EL (cell line): ENCODE measurements at regions not wholly inside any gene's neighbourhood (a gene's known extent, or its start where the extent isn't known, plus 50 kb on each side); places are given as distances from the start of the nearest gene placed in this dataset.

Source experiments
- DNase-seq: peaks from one replicate; pipeline ENCODE4 v3.0.0-alpha.2; 2016

DNA sequence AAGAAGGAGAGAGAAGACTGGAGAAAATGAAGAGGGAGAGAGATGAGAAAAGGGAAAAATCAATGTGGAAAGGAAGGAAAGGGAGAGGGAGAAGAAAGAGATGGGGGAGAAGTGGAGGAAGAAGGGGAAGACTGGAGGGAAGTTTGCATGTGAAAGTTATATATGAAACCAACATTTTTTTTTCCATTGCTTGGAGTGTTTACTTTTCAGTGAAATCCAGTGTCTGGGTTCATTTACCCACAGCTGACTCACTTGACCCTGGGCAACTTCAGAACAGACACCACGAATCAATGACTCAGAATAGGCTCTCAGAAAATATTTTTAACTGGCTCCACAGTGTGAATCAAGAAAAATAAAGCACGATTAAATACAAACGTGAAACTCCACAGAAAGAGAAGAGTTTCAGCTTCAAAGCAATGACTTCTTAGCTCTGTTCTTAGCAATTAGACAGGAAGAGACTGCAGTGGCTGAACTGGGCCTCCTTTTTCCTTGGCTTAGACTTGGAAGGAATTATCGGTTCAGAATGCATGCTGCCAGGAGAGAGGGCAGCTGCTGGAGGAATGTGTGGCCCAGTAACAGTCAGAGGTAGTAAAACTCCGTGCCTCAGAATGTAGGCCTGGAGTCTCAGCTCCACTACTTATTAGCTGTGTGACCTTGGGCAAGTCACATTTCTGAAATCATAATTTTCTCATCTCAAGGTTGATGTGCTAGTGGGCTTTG is 237.5 kb downstream of the MIAT start:
- peak; percentile 92 for DNase-seq

DNA sequence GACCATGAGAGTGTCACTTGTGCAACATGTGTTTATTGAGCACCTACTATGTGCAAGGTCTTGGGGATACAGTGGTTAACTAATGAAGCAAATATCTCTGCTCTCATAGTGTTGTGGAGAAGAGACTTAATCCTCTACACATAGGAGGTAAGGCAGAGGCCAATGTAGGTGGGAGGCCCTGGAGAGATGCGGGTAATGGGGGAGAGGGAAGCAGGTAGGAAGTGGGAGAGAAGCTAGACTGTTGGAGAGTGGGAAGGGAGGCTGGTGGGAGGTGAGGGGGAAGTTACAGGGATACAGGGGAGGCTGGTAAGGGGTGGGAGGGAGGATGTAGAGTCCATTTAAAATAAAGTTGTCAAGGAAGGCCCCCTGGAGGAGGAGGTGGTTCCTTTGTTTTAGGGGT is 240.0 kb downstream of the MIAT start:
- DNase-seq = no peak

DNA sequence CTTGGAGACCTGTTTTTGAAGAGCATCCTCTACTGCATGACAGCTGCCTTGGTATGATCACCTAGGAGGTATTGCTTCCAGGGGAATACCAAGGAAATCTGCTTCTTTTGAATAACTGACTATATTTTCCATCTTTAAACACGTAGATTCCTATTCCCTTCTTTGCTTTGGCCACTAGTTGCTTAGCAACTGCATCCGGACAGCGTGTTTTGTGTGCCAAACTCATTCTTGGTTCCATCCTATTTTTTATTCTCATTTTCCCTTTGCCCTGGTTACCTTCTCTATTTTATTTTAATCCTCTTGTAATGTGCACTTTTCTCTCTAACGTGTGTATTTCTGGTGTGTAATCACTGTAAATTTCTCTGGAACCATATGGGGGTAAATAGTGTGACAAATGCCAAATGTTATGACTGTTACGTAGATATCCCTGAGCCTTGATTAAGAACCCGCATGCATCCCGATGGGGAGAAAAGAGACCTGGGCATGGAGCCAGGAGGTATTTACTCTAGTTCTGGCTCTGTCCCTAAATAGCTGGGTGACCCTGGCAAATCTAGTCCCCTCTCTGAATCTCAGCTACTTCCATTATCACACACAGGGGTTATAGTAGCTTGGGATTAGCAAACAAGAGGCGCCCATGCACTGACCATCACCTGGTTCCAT is 241.7 kb downstream of the MIAT start:
- no peak for DNase-seq

DNA sequence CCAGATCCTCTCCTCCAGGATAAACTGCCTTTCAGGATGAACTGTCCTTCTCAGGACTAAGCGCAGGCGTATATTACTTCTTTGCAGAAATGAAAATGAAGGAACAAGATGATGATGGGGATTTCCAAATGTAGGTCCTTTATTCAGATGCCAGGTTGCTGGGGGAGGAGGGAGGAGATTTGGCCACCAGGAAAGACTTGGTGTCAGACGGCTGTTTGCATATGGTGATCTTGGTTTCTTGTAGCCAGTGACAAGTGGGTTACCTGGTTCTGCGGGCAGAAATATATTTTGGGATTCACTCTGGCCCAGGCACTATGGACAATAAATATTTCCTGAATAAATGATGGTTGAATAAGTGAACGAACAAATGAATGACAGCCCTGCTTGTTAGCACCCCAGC is 243.4 kb downstream of the MIAT start:
- DNase-seq = no peak

DNA sequence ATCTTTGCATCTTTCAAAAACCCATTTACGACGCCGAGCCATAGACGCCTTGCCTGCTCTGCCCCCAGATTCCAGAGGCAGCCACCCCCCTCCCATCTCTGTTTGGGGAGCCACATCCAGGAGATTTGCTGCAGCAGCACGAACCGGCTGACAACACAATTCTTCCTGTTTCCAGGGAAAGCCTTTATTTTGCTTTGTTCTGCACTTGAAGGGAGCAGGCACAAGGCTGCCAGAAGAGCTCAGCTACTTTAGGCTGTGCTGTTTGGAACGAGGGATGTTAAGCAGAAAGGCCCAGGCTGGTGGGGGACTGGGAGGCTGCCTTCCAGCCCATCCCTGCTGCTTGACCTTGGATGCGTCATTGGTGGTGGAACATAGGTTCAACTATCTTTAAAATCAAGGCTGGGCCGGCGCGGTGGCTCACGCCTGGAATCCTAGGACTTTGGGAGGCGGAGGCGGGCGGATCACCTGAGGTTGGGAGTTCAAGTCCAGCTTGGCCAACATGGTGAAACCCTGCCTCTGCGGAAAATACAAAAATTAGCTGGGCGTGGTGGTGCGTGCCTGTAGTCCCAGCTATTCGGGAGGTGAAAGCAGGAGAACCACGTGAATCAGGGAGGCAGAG is 243.9 kb downstream of the MIAT start:
- DNase-seq = no peak

DNA sequence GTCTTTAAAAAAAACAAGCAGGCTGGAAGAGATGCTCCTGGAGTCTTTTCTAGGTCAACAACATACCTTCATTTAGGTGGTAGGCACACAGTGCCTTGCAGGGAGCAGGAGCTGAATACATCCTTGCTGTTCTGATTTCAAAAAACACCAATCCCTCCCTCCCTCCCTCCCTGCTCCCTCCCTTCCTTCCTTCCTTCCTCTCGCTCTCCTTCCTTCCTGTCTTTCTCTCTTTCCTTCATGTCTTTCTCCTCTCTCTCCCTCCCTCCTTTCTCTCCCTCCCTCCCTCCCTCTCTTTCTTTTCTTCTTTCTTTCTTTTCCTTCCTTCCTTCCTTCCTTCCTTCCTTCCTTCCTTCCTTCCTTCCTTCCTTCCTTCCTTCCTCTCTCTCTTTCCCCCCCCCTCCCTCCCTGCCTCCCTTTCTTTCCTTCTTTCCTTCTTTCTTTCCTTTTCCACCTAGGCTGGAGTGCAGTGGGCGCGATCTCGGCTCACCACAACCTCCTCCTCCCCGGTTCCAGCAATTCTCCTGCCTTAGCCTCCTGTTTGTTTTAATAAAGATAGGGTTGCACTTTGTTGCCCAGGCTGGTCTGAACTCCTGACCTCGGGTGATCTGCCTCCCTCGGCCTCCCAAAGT is 245.1 kb downstream of the MIAT start:
- DNase-seq = no peak

DNA sequence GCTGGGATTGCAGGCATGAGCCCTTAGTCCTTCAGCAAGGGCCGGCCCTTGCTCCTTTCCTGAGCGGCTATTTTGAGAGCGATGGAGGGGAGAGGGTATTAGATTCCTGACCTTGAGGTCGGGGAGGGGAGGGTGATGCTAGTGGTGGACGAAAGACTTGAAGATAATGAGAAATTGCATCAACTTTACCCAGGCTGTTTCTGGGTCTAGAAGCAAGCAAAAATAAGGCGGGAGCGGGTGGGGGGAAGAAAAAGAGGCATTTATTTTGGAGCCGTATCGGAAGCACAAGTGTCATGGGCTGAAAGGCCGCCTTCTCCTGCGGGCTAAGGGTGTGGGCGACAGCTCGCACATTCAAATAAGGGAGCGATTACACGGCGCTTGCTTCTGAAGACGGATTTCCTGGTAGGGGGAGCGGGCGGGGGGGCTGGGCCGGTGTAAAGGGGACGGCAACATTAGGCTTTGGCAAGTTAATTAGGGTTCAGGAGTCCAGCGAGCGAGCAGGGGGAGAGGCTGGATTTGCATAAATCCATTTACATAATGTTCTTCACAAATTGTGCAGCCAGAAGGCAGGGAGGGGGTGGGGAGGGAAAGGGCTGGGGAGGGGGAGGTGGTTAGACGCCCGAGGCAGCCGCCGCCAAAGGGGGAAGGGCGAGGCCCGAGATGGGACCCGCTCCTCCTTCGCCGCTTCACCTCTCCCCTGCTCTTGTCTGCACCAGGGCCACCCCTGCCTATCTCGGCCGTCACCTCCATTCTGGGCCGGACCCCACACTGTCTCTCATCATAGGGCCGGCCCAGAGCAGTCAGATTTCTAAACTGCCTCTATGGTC is 245.9 kb downstream of the MIAT start:
- no peak for DNase-seq

DNA sequence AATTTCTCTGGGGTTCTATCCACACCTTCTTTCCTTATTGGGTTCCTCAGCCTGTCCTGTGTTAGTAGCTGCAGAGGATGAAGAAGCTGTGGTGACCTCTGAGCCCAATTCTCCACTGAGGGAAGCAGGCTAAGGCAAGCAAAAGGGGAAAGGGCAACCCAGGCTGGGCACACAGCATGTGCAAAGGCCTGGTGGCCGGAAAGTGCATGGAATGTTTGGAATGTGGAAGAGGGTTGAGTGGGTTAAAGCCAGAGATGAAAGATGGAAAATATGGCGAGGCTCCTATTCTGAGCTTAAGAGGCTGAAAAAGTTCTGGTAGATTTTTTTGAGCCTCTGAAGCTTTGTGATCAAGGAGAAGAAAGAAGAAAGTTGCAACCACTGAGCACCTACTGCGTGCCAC is 247.1 kb downstream of the MIAT start:
- peak; percentile 39 for DNase-seq

DNA sequence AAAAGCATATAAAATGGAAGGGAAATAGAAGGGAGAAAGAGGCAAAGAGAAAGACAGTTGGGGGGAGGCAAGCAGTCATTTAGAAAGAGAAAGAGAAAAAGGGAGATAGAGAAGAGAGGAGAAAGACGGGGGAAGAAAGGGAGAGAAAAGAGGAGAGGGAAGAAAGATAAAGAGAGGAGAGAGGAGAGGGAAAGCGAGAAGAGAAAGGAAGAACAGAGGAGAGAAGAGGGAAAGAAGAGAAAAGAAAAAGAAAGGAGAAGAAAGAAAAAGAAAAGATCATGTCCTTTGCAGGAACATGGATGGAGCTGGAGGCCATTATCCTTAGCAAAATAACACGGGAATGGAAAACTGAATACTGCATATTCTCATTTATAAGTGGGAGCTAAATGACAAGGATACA is 247.7 kb downstream of the MIAT start:
- no peak for DNase-seq

DNA sequence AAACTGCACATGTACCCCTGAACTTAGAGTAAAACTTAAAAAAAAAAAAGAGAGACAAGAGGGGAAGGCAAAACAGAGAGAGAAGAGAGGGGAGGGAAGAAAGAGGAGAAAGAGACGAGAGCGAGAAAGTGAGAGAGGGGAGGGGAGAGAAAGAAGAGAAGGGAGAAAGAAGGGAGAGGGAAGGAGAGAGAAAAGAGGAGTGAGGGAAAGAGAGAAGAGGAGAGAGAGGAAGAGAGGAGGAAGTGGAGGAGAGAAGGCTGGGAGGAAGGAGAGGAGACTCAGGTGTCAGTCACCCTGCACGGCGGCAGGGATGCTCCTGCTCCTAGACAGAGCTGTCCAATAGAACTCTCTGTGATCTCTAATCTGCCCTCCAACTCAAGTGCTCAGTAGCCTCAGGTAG is 248.3 kb downstream of the MIAT start:
- no peak for DNase-seq

DNA sequence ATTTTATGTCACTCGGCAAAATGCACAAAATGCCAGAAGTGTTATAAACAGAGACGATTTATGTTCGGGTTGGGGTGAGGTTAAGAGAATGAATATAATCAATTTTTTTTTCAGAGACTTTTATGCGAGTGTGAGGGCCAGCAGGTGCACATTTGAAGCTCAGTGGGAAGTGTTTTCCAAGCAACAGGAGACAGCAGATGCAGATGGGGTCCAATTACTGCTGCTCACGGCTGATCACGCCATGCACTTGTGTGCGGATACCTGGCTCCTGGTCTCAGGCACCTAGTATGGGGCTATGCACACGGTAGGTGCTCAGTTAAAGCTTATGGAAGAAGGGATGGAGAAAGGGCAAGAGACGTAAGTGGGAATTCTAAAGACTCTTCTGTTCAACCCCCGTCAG is 249.1 kb downstream of the MIAT start:
- DNase-seq = no peak

DNA sequence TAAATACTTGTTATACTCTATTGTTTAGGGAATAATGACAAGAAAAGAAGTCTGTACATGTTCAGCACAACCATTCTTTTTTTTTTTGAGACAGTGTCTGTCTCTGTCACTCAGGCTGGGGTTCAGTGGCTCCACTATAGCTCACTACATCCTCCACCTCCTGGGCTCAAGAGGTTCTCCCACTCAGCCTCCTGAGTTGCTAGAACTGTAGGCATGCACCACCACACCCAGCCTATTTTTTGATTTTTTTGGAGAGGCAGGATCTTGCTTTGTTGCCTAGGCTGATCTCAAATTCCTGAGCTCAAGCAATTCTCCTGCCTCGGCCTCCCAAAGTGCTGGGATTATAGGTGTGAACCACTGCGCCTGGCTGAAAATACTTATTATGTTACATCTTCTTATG is 250.0 kb downstream of the MIAT start:
- DNase-seq = no peak

DNA sequence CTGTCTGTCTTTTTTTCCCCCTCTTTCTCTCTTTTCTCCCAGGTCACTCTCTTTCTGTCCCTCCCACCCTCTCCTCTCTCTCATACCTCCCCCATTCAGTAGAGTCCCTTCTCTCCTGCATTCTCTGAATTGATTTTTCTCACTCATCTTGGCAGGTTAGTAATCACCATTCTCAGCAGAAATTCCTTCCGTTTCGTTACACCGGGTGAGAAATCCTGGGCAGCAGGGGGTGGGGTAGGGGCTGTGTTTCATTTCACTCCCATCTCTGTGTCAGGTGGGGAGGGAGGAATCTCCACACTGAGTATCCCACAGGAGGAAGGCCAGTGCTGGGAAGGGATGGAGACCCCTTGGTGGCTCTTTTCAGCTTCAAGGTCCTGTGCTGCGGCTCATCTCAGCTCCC is 253.5 kb downstream of the MIAT start:
- no peak for DNase-seq

DNA sequence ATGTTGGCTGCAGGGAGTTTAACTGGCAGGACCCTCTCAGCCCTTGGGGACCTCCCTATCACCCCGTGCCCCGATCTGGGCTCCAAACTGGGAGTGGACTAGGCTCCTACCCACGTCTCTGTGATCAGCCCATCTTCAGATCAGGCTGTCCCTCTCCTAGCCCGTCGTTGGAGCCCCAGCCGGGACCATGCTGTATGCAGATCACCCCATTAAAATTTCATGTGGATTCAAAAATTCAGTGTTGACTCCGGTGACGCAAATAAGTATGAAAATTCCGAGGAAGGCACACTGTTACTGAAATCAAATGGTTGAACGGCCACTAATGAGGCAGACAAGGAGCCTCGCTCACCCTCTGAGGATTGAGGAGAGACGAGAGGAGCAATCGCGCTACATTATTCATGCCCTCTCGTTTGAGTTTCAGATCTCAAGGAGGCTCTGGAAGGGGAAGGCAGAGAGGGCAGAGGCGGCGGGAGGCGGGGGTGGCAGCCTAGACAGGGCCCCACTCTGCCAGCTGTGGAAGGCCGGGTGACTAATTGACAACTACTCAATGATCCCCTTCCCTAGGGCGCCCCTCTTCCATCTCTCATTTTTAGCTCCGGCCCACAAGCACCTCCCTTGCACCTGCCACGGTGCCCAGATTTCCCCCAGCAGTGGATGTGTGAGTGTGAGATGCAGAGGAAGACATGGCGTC is 255.4 kb downstream of the MIAT start:
- no peak for DNase-seq

DNA sequence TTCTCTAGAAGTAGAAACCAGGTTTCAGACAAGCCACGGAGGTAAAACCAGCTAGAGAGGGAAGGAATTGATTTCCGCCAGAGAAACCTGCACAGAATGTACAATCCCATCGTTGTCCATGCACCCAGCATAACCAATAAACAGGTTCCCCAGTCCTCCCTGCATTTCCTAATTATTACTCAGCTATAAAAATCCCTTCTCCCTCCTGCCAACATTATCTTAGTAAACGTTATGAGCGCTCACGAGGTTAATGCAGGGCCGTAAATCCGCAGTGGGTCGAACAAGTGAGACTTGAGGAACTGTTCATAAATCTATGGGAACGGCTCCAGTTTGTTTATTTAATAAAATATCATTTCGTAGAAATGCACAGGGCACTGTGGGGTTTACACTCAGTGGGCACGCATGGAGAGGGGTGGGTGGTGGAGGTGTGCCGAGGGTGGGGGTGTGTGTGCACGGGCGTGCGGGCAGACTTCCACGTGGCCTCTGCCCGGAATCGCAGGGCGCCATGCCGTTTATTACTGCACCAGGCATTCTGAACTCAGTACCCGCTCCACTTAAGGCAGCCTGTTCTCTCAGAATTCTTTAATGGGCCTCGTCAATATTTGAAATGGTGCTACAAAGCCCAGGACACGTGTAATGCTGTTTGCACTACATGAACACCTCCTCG is 257.3 kb downstream of the MIAT start:
- no peak for DNase-seq

DNA sequence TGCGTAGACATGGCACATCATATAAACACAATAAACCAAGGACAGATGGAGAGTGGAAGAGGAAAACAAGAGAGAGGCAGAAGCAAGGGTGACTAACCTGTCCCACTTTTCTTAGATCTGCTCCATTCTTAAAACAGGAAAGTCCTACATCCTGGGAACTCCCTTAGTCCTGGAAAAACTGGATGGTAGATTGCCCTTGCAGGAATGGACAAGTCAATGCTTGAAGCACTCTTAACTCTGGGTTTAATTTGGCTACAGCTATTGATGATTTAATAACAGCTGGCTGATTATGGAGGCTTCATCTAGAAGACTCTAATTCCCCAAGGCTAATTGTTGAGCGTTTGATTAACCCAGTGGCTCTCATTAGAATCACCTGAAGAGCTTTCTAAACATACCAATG is 258.8 kb downstream of the MIAT start:
- no peak for DNase-seq

DNA sequence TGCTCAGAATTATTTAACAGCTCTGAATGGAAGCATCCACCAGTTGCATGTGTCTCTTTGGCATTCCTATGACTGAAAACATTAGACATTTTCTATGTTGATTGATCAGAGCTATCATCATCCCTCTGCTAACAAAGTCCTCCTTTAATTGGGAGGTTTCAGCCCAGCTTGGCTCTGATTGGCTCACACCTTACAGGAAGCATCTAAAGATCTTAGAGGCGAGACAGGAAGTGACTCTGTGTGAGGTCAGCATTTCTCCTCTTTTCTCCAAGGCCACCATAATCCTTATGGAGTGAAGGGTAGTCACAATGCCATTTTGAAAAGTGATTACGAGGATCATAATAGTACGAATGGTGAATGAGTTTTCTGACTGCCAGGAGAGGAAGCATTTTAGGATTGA is 260.8 kb downstream of the MIAT start:
- DNase-seq = peak; percentile 25

DNA sequence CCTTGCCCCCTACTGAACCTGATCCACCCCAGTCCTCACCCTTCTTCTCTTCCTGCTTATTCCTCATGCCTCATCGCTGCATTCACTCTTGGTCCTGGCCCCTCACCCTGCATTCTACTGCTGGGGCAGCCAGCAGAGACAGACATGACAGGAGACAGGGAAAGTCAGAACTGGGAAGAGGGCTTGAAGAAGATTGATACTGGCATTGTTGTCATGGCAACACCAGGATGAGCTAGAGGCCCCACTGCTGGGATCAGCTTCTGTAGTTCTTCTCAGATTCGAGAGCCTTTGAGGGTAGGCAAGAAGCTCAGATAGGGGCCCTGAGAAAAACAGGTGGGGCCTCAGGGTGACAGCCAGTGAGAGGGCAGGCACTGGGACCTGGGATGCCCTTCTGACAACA is 264.3 kb downstream of the MIAT start:
- no peak for DNase-seq

DNA sequence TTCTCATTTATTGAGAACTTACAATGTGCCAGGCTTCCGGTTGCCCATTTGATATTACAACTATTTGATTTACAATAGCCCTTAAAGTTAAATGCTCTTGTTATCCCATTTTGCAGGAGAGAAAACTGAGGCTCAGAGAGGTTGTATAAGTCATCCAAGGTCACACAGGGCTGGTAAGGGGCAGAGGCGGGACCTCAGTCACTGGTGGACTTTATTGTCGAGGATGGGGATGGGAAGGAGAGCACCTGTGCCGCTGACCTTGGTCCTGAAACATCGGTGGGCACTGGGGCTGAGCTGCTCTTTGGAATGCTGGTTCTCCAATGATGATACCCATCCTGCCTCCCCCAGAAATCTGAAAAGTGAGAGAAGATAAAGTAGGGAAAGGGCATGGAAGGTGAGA is 265.4 kb downstream of the MIAT start:
- DNase-seq = no peak

DNA sequence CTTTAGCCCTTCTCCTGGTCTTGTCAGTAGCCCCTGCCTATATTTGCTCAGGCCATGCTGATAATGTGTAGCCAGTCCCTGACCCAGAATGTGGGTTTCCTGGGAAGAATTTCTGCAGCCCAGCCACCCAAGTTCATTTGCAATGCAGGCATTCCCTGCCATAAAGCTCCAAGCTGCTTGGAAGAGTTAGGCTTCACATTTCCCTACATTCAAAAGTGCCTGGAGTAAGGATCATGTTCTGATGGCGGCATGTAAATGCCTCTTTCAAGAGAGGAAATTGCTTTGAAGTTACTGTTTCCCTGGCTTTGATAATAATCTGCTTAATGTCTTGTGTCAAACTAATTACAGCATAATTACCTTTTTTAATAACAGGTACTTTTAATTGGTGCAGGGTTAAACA is 266.1 kb downstream of the MIAT start:
- DNase-seq = no peak

DNA sequence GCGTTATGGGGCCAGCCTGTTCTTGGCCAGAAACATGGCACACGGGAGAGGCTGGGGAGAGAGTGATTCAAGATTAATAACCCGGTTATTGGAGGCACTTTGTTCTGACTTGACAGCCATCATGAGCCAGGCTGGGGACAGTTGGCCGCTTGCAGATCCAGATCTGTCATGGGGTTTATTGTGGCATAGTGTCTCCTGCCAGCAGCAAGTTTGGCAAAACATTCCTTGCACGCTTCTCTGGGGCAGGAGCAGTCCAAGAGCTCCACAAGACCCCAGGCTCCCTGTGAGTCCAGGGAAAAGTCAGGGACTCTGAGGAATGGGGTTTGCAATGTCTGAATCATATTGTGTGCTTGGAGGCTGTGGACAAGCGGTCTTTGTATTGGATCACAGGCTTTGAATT is 270.4 kb downstream of the MIAT start:
- no peak for DNase-seq

DNA sequence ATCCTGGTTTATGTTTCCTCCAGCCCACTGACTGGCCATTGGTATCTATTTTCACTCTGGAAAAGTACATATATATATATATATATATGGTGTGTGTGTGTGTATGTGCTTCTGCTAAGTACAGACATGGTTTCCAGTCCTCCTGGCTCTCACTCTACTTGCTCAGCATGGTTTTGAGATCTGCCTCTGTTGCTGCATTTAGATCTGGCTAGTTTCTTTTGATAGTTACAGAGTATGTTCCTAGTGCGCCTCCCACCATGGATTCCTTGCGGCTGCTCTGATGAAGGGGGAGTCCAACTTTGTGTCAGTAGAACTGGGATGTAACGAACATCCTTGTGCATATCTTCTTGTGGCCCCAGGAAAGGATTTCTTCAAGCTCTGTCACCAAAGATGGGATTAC is 274.1 kb downstream of the MIAT start:
- no peak for DNase-seq
